Natural killer cell (primary cell): ENCODE measurements at regions not wholly inside any gene's neighbourhood (a gene's known extent, or its start where the extent isn't known, plus 50 kb on each side); places are given as distances from the start of the nearest gene placed in this dataset.

Experiments used
- ATAC-seq, 3 donors: fragments of 150-1000 bp in 2 of 3; fragments of 200-7000 bp in 1 of 3; cut with Tn5 transposase; 1 replicate in 1 of 3; 2 replicates in 2 of 3; pipeline ENCODE4 v1.10.0; 2021; ENCODE audit warnings: mild to moderate bottlenecking in 2 of 3, moderate library complexity in 2 of 3
- DNase-seq, 2 donors: peaks; one replicate each; pipeline versions ENCODE4 v3.0.0 to v3.0.0-alpha.2; 2013 to 2021; ENCODE audit warnings: mixed read lengths in 1 of 2
- H3K27ac ChIP-seq: one replicate; pipeline ENCODE4 v1.5.1; 2013; ENCODE audit warnings: mild to moderate bottlenecking, low read length
- H3K27me3 ChIP-seq: one replicate; pipeline ENCODE4 v1.6.1; 2013; ENCODE audit warnings: low read length; ENCODE audit not compliant: control insufficient read depth, insufficient read depth
- H3K36me3 ChIP-seq: one replicate; pipeline ENCODE4 v1.6.1; 2013; ENCODE audit warnings: low read length; ENCODE audit not compliant: control insufficient read depth, insufficient read depth
- H3K4me1 ChIP-seq: one replicate; pipeline ENCODE4 v1.6.1; 2013; ENCODE audit warnings: low read length; ENCODE audit not compliant: control insufficient read depth, insufficient read depth
- H3K4me3 ChIP-seq: one replicate; pipeline ENCODE4 v1.5.1; 2013; ENCODE audit warnings: low read length
- H3K9me3 ChIP-seq: one replicate; pipeline ENCODE4 v1.6.1; 2013; ENCODE audit warnings: low read length; ENCODE audit not compliant: control insufficient read depth, insufficient read depth
- H3K27ac Mint-ChIP-seq, 2 donors: one replicate each; pipeline ENCODE4 v1.8.0; 2022; ENCODE audit warnings: mild to moderate bottlenecking in 2 of 2, mixed read lengths in 2 of 2, moderate library complexity in 1 of 2
- H3K27me3 Mint-ChIP-seq, 2 donors: one replicate each; pipeline ENCODE4 v1.8.0; 2022; ENCODE audit warnings: low read depth in 2 of 2, mixed read lengths in 2 of 2
- H3K36me3 Mint-ChIP-seq: one replicate; pipeline ENCODE4 v1.8.0; 2022; ENCODE audit warnings: mixed read lengths
- H3K4me1 Mint-ChIP-seq, 2 donors: one replicate each; pipeline ENCODE4 v1.8.0; 2022; ENCODE audit warnings: mixed read lengths in 2 of 2
- H3K4me3 Mint-ChIP-seq: one replicate; pipeline ENCODE4 v1.8.0; 2022; ENCODE audit warnings: mild to moderate bottlenecking, moderate library complexity, mixed read lengths
- H3K9me3 Mint-ChIP-seq, 2 donors: one replicate each; pipeline ENCODE4 v1.8.0; 2022; ENCODE audit warnings: mixed read lengths in 2 of 2
- CTCF ChIP-seq: fragments of 200-600 bp; IDR thresholded peaks from one replicate; pipeline ENCODE4 v1.8.0; 2022; ENCODE audit warnings: antibody characterized with exemption
- WGBS: methylation state at CpG from one replicate; pipeline ENCODE4 v1.1.7; 2013; ENCODE audit warnings: missing lambda C conversion rate; ENCODE audit not compliant: insufficient coverage; 5-methylcytosine and 5-hydroxymethylcytosine counted together
- intact Hi-C: fragments of 100-400 bp; cut with micrococcal nuclease; formaldehyde crosslinking; loops from one replicate; pipeline ENCODE4 v1.14.2; 2022

GRCh38 chr14:53855574-53855973 is 101.1 kb downstream of the BMP4 start:
- Mint-ChIP-seq H3K4me3 (no peak overlapping the region), H3K4me1 (no peaks in the 10 kb centered on the region), H3K36me3 (no peaks in the 10 kb centered on the region), H3K27me3 (no peaks in the 10 kb centered on the region), H3K27ac (no peak overlapping the region), H3K9me3 (peaks cover 2% of the 10 kb centered on the region in 2 donors)
- Histone ChIP-seq H3K27ac (no peak overlapping the region), H3K27me3 (no peaks in the 10 kb centered on the region), H3K4me3 (no peak overlapping the region), H3K9me3 (no peaks in the 10 kb centered on the region), H3K4me1 (no peaks in the 10 kb centered on the region), H3K36me3 (no peaks in the 10 kb centered on the region)
- 57% methylated on average over 2 of the region's 2 CpGs for WGBS
- intact Hi-C loops = no loop called here
- ATAC-seq (no peak), DNase-seq (no peak)
- TF ChIP-seq CTCF = no peak

- H3K36me3 Mint-ChIP-seq = no peaks in the 10 kb centered on the region
- no peak for DNase-seq
- intact Hi-C loops = no loop called here
These were observed 101.5 kb downstream of the BMP4 start for GRCh38 chr14:53855127-53855526.

GRCh38 chr14:53851394-53852090 is 105.1 kb downstream of the BMP4 start:
- Histone ChIP-seq H3K36me3 (no peaks in the 10 kb centered on the region), H3K9me3 (no peaks in the 10 kb centered on the region), H3K27me3 (no peaks in the 10 kb centered on the region), H3K4me3 (no peak overlapping the region), H3K4me1 (no peaks in the 10 kb centered on the region), H3K27ac (no peak overlapping the region)
- Mint-ChIP-seq H3K9me3 (peaks cover 5 to 6% of the 10 kb centered on the region in 2 donors), H3K27me3 (no peaks in the 10 kb centered on the region), H3K36me3 (no peaks in the 10 kb centered on the region), H3K4me1 (no peaks in the 10 kb centered on the region), H3K4me3 (no peak overlapping the region), H3K27ac (no peak overlapping the region)
- intact Hi-C loops = no loop called here
- ATAC-seq (no peak), DNase-seq (no peak)
- TF ChIP-seq CTCF = no peak
- 84% methylated on average over 5 of the region's 6 CpGs for WGBS

More at GRCh38 chr14:53855127-53855526, 101.5 kb downstream of the BMP4 start:
- H3K4me3 Mint-ChIP-seq = no peak overlapping the region
- no peaks in the 10 kb centered on the region for H3K27me3 Mint-ChIP-seq
- TF ChIP-seq CTCF = no peak
- no peaks in the 10 kb centered on the region for H3K4me1 ChIP-seq
- H3K27ac Mint-ChIP-seq = no peak overlapping the region
- H3K9me3 Mint-ChIP-seq = peaks cover 4 to 5% of the 10 kb centered on the region in 2 donors
- no peak overlapping the region for H3K4me3 ChIP-seq
- no peaks in the 10 kb centered on the region for H3K27me3 ChIP-seq
- no peaks in the 10 kb centered on the region for H3K36me3 ChIP-seq
- H3K27ac ChIP-seq = no peak overlapping the region
- H3K4me1 Mint-ChIP-seq = no peaks in the 10 kb centered on the region
- no peak for ATAC-seq
- H3K9me3 ChIP-seq = no peaks in the 10 kb centered on the region

GRCh38 chr14:53850714-53851296 is 105.8 kb downstream of the BMP4 start:
- DNase-seq = no peak

More at GRCh38 chr14:53850714-53851296, 105.8 kb downstream of the BMP4 start:
- Histone ChIP-seq H3K9me3 (no peaks in the 10 kb centered on the region), H3K27me3 (no peaks in the 10 kb centered on the region), H3K27ac (no peak overlapping the region), H3K4me3 (no peak overlapping the region), H3K4me1 (no peaks in the 10 kb centered on the region), H3K36me3 (no peaks in the 10 kb centered on the region)
- Mint-ChIP-seq H3K9me3 (peaks cover 5% of the 10 kb centered on the region in 2 donors), H3K4me3 (no peak overlapping the region), H3K4me1 (no peaks in the 10 kb centered on the region), H3K27ac (no peak overlapping the region), H3K36me3 (no peaks in the 10 kb centered on the region), H3K27me3 (no peaks in the 10 kb centered on the region)
- intact Hi-C loops = no loop called here
- ATAC-seq = no peak
- WGBS = 83% methylated on average over 4 of the region's 4 CpGs
- TF ChIP-seq CTCF = no peak
